ENCODE measurements at regions not wholly inside any gene's neighbourhood (a gene's known extent, or its start where the extent isn't known, plus 50 kb on each side); places are given as distances from the start of the nearest gene placed in this dataset.

DNA sequence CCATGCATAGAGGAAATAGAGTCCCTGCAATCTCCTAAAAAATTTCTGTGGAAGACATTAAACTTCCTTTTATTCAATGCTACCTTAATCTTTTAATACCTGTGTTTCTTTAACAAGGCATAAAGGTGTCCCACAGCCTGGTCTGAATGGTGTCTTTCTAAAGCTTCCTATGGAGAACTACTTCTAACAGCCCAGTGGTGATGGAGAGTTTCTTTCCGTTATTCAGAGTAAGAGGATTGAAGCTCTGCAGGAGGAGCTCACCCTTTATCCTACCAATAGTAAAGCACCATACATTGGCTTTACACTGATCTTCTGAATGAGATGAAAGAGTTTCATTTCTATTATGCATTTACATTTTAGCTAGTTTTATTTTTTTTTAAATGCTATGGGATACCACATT lies 1362.4 kb upstream of the ADGRL3 start:
- DNase-seq (ENCODE audit: low spot score) (no peak), ATAC-seq (no peak)
- no peak overlapping the region for H2AFZ ChIP-seq
- no peak overlapping the region for H3K27ac Mint-ChIP-seq
- no peak overlapping the region for H3K4me2 ChIP-seq
- H4K20me1 ChIP-seq (replicated peaks; ENCODE audit: insufficient read depth), result no peaks in the 10 kb centered on the region
- no peaks in the 10 kb centered on the region for H3K27me3 ChIP-seq (ENCODE audit: insufficient read depth)
- no peaks in the 10 kb centered on the region for H3K4me1 Mint-ChIP-seq
- no peaks in the 10 kb centered on the region for H3K79me2 ChIP-seq (replicated peaks; ENCODE audit: insufficient read depth)
- H3K4me1 ChIP-seq (ENCODE audit: insufficient read depth), result no peaks in the 10 kb centered on the region
- no peak overlapping the region for H3K27ac ChIP-seq (ENCODE audit: low read depth)
- H3K4me3 ChIP-seq, result no peak overlapping the region
- H3K36me3 Mint-ChIP-seq (ENCODE audit: low read depth), result no peaks in the 10 kb centered on the region
- H3K27me3 Mint-ChIP-seq (ENCODE audit: insufficient read depth, low read depth, poor library complexity), result no peaks in the 10 kb centered on the region
- H3F3A ChIP-seq (replicated peaks; ENCODE audit: low read depth), result no peaks in the 10 kb centered on the region
- no peaks in the 10 kb centered on the region; the same call in 2 of the 3 replicates for H3K9me3 Mint-ChIP-seq
- no peaks in the 10 kb centered on the region for H3K9me2 ChIP-seq (ENCODE audit: insufficient read depth)
- no peaks in the 10 kb centered on the region for H3K36me3 ChIP-seq (ENCODE audit: insufficient read depth)
- no peak overlapping the region for H3K4me3 Mint-ChIP-seq
- TF ChIP-seq, protein P1, sequence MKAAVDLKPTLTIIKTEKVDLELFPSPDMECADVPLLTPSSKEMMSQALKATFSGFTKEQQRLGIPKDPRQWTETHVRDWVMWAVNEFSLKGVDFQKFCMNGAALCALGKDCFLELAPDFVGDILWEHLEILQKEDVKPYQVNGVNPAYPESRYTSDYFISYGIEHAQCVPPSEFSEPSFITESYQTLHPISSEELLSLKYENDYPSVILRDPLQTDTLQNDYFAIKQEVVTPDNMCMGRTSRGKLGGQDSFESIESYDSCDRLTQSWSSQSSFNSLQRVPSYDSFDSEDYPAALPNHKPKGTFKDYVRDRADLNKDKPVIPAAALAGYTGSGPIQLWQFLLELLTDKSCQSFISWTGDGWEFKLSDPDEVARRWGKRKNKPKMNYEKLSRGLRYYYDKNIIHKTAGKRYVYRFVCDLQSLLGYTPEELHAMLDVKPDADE (IDR thresholded peaks at IDR 0.05), result no peak
- no peak for TF ChIP-seq NANOG (IDR thresholded peaks at IDR 0.05; ENCODE audit: borderline replicate concordance)
- TF ChIP-seq EZH2phosphoT487 (IDR thresholded peaks at IDR 0.05; ENCODE audit: unreplicated experiment), result no peak
- TF ChIP-seq EZH2 (IDR thresholded peaks at IDR 0.05; ENCODE audit: low read depth, unreplicated experiment), result no peak
- no peak for TF ChIP-seq ZNF114 (CRISPR knock-in tag; IDR thresholded peaks at IDR 0.05)
- no peak for TF ChIP-seq ZNF331 (CRISPR knock-in tag; IDR thresholded peaks at IDR 0.05; ENCODE audit: low read depth)
- no peak for TF ChIP-seq CREB1 (CRISPR knock-in tag; IDR thresholded peaks at IDR 0.05; ENCODE audit: low read depth)
- TF ChIP-seq, protein P2, sequence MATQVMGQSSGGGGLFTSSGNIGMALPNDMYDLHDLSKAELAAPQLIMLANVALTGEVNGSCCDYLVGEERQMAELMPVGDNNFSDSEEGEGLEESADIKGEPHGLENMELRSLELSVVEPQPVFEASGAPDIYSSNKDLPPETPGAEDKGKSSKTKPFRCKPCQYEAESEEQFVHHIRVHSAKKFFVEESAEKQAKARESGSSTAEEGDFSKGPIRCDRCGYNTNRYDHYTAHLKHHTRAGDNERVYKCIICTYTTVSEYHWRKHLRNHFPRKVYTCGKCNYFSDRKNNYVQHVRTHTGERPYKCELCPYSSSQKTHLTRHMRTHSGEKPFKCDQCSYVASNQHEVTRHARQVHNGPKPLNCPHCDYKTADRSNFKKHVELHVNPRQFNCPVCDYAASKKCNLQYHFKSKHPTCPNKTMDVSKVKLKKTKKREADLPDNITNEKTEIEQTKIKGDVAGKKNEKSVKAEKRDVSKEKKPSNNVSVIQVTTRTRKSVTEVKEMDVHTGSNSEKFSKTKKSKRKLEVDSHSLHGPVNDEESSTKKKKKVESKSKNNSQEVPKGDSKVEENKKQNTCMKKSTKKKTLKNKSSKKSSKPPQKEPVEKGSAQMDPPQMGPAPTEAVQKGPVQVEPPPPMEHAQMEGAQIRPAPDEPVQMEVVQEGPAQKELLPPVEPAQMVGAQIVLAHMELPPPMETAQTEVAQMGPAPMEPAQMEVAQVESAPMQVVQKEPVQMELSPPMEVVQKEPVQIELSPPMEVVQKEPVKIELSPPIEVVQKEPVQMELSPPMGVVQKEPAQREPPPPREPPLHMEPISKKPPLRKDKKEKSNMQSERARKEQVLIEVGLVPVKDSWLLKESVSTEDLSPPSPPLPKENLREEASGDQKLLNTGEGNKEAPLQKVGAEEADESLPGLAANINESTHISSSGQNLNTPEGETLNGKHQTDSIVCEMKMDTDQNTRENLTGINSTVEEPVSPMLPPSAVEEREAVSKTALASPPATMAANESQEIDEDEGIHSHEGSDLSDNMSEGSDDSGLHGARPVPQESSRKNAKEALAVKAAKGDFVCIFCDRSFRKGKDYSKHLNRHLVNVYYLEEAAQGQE (IDR thresholded peaks at IDR 0.05; ENCODE audit: unreplicated experiment), result no peak
- no peak for TF ChIP-seq JUNB (IDR thresholded peaks at IDR 0.05; ENCODE audit: unreplicated experiment)
- TF ChIP-seq, protein P3, sequence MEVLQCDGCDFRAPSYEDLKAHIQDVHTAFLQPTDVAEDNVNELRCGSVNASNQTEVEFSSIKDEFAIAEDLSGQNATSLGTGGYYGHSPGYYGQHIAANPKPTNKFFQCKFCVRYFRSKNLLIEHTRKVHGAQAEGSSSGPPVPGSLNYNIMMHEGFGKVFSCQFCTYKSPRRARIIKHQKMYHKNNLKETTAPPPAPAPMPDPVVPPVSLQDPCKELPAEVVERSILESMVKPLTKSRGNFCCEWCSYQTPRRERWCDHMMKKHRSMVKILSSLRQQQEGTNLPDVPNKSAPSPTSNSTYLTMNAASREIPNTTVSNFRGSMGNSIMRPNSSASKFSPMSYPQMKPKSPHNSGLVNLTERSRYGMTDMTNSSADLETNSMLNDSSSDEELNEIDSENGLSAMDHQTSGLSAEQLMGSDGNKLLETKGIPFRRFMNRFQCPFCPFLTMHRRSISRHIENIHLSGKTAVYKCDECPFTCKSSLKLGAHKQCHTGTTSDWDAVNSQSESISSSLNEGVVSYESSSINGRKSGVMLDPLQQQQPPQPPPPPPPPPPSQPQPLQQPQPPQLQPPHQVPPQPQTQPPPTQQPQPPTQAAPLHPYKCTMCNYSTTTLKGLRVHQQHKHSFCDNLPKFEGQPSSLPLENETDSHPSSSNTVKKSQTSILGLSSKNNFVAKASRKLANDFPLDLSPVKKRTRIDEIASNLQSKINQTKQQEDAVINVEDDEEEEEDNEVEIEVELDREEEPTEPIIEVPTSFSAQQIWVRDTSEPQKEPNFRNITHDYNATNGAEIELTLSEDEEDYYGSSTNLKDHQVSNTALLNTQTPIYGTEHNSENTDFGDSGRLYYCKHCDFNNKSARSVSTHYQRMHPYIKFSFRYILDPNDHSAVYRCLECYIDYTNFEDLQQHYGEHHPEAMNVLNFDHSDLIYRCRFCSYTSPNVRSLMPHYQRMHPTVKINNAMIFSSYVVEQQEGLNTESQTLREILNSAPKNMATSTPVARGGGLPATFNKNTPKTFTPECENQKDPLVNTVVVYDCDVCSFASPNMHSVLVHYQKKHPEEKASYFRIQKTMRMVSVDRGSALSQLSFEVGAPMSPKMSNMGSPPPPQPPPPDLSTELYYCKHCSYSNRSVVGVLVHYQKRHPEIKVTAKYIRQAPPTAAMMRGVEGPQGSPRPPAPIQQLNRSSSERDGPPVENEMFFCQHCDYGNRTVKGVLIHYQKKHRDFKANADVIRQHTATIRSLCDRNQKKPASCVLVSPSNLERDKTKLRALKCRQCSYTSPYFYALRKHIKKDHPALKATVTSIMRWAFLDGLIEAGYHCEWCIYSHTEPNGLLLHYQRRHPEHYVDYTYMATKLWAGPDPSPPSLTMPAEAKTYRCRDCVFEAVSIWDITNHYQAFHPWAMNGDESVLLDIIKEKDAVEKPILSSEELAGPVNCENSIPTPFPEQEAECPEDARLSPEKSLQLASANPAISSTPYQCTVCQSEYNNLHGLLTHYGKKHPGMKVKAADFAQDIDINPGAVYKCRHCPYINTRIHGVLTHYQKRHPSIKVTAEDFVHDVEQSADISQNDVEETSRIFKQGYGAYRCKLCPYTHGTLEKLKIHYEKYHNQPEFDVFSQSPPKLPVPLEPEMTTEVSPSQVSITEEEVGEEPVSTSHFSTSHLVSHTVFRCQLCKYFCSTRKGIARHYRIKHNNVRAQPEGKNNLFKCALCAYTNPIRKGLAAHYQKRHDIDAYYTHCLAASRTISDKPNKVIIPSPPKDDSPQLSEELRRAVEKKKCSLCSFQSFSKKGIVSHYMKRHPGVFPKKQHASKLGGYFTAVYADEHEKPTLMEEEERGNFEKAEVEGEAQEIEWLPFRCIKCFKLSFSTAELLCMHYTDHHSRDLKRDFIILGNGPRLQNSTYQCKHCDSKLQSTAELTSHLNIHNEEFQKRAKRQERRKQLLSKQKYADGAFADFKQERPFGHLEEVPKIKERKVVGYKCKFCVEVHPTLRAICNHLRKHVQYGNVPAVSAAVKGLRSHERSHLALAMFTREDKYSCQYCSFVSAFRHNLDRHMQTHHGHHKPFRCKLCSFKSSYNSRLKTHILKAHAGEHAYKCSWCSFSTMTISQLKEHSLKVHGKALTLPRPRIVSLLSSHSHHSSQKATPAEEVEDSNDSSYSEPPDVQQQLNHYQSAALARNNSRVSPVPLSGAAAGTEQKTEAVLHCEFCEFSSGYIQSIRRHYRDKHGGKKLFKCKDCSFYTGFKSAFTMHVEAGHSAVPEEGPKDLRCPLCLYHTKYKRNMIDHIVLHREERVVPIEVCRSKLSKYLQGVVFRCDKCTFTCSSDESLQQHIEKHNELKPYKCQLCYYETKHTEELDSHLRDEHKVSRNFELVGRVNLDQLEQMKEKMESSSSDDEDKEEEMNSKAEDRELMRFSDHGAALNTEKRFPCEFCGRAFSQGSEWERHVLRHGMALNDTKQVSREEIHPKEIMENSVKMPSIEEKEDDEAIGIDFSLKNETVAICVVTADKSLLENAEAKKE (CRISPR knock-in tag; IDR thresholded peaks at IDR 0.05), result no peak
- TF ChIP-seq STAT1 (IDR thresholded peaks at IDR 0.05; ENCODE audit: unreplicated experiment), result no peak
- TF ChIP-seq, protein P4, sequence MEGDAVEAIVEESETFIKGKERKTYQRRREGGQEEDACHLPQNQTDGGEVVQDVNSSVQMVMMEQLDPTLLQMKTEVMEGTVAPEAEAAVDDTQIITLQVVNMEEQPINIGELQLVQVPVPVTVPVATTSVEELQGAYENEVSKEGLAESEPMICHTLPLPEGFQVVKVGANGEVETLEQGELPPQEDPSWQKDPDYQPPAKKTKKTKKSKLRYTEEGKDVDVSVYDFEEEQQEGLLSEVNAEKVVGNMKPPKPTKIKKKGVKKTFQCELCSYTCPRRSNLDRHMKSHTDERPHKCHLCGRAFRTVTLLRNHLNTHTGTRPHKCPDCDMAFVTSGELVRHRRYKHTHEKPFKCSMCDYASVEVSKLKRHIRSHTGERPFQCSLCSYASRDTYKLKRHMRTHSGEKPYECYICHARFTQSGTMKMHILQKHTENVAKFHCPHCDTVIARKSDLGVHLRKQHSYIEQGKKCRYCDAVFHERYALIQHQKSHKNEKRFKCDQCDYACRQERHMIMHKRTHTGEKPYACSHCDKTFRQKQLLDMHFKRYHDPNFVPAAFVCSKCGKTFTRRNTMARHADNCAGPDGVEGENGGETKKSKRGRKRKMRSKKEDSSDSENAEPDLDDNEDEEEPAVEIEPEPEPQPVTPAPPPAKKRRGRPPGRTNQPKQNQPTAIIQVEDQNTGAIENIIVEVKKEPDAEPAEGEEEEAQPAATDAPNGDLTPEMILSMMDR (conservative IDR thresholded peaks at IDR 0.05; ENCODE audit: low read depth in 2 of 2), result no peak
- no peak for TF ChIP-seq POLR2AphosphoS5 (IDR thresholded peaks at IDR 0.05; ENCODE audit: low read depth)
